ENCODE measurements at regions not wholly inside any gene's neighbourhood (a gene's known extent, or its start where the extent isn't known, plus 50 kb on each side); places are given as distances from the start of the nearest gene placed in this dataset.

DNA sequence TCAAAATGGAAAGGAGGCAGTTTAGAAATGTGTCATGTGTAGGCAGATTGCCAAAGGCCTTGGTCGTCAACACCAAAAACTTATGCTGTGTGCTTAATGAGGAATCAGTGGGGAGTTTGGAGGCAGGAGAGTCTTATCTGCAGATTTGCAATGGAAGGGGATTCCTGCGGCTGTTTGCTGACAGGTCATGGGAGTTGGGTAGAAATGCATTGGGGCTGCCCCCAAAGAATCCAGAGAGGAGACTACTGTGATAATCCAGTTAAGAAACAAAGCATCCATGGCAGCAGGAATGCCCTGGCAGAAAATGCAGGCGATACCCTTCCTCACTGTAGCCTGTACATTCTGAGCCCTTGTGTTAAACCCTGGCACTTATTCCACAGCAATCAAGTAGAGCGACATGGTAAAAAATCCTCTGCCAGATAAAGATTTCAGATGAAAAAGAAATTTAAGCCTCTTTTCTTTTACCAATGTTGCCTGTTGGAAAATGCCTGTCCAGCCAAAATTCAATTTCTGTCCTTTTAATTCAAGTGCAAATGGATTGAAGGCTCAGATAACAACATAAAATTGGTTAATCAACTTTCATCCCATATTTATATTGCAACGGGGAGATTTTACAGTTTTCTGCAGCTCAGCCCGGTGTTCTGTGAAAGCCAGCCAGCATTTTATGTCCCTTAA lies 491.0 kb upstream of the CDH5 start:
- TF ChIP-seq, protein P1, sequence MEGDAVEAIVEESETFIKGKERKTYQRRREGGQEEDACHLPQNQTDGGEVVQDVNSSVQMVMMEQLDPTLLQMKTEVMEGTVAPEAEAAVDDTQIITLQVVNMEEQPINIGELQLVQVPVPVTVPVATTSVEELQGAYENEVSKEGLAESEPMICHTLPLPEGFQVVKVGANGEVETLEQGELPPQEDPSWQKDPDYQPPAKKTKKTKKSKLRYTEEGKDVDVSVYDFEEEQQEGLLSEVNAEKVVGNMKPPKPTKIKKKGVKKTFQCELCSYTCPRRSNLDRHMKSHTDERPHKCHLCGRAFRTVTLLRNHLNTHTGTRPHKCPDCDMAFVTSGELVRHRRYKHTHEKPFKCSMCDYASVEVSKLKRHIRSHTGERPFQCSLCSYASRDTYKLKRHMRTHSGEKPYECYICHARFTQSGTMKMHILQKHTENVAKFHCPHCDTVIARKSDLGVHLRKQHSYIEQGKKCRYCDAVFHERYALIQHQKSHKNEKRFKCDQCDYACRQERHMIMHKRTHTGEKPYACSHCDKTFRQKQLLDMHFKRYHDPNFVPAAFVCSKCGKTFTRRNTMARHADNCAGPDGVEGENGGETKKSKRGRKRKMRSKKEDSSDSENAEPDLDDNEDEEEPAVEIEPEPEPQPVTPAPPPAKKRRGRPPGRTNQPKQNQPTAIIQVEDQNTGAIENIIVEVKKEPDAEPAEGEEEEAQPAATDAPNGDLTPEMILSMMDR (IDR thresholded peaks at IDR 0.05): no peak
- TF ChIP-seq POLR2A (IDR thresholded peaks at IDR 0.05): no peak
